Endothelial cell of umbilical vein (primary cell): ENCODE measurements at regions not wholly inside any gene's neighbourhood (a gene's known extent, or its start where the extent isn't known, plus 50 kb on each side); places are given as distances from the start of the nearest gene placed in this dataset.

Experiments
- BruUV-seq: library from RNA; stranded (reverse); fragments of 400-500 nt; replicated peaks from 2 replicates; lab custom pipeline; 2021; lab: Mats Ljungman, UMichigan
- CTCF ChIA-PET: fragments of 300-600, 350-600 bp; sonication (Branson Sonifier 250); formaldehyde crosslinking; loops from one replicate; lab custom pipeline; 2021; ENCODE audit warnings: antibody characterized with exemption, inconsistent platforms; lab: Charles Lee
- POLR2A ChIA-PET: fragments of 300-600, 350-600 bp; sonication (Branson Sonifier 250); formaldehyde crosslinking; loops from one replicate; lab custom pipeline; 2021; ENCODE audit warnings: antibody characterized with exemption, inconsistent platforms; lab: Charles Lee
- DNase-seq: peaks from one replicate; pipeline ENCODE4 v3.0.0-alpha.2; 2011; ENCODE audit warnings: low read depth, low spot score
- FAIRE-seq: peaks from 2 replicates; lab custom pipeline; 2011; peaks lifted over from hg19 to GRCh38; lab: Jason Lieb, UNC
- H2AFZ ChIP-seq: 2 replicates; pipeline ENCODE4 v1.6.0; 2012; ENCODE audit warnings: low read depth, low read length, control low read depth, inconsistent platforms
- H3K27ac ChIP-seq: 2 replicates; pipeline ENCODE4 v1.5.1; 2011; ENCODE audit warnings: low read depth, mild to moderate bottlenecking, control low read depth, low read length, moderate library complexity; ENCODE audit not compliant: insufficient read depth
- H3K27me3 ChIP-seq, 2 experiments: 2 replicates each; pipeline versions ENCODE4 v1.6.0 to v1.6.1; 2011; ENCODE audit warnings: low read length in 2 of 2, mixed read lengths in 1 of 2; ENCODE audit not compliant: control insufficient read depth in 2 of 2, insufficient read depth in 2 of 2
- H3K36me3 ChIP-seq, 2 experiments: 2 replicates in 1 of 2; 3 replicates in 1 of 2; pipeline ENCODE4 v1.5.1; 2011; ENCODE audit warnings: low read length in 2 of 2, mild to moderate bottlenecking in 1 of 2, moderate library complexity in 1 of 2; ENCODE audit not compliant: control insufficient read depth in 2 of 2, insufficient read depth in 2 of 2; ENCODE audit errors: extremely low read depth in 1 of 2
- H3K4me1 ChIP-seq: 3 replicates; pipeline ENCODE4 v1.5.1; 2011; ENCODE audit warnings: mild to moderate bottlenecking, low read length; ENCODE audit not compliant: control insufficient read depth, insufficient read depth; ENCODE audit errors: extremely low read depth
- H3K4me2 ChIP-seq: 2 replicates; pipeline ENCODE4 v1.6.1; 2011; ENCODE audit warnings: low read length, control low read depth, mixed read lengths; ENCODE audit not compliant: insufficient read depth
- H3K4me3 ChIP-seq, 3 experiments: fragments of 200-600 bp in 1 of 3; sonication (generic), shearing (Covaris generic) in 1 of 3; replicated peaks in 1 of 3; 2 replicates each; pipeline ENCODE4 v1.5.1; 2011 to 2016; ENCODE audit warnings: control low read depth in 3 of 3, low read length in 3 of 3, mild to moderate bottlenecking in 2 of 3, inconsistent platforms in 1 of 3, low read depth in 1 of 3, moderate library complexity in 1 of 3; ENCODE audit not compliant: insufficient read depth in 1 of 3
- H3K79me2 ChIP-seq: 2 replicates; pipeline ENCODE4 v1.6.0; 2012; ENCODE audit warnings: low read length, inconsistent platforms; ENCODE audit not compliant: control insufficient read depth, insufficient read depth
- H3K9ac ChIP-seq: replicated peaks from 2 replicates; pipeline ENCODE3; 2011; ENCODE audit warnings: low read length, control low read depth; ENCODE audit not compliant: insufficient read depth; ENCODE audit errors: extremely low read depth
- H3K9me1 ChIP-seq: replicated peaks from 3 replicates; pipeline ENCODE4 v1.6.0; 2011; ENCODE audit warnings: mild to moderate bottlenecking, low read length; ENCODE audit not compliant: control insufficient read depth, insufficient read depth; ENCODE audit errors: extremely low read depth
- H3K9me3 ChIP-seq: replicated peaks from 2 replicates; pipeline ENCODE4 v1.5.1; 2012; ENCODE audit warnings: low read length, inconsistent platforms; ENCODE audit not compliant: control insufficient read depth, insufficient read depth
- H4K20me1 ChIP-seq: replicated peaks from 2 replicates; pipeline ENCODE3; 2011; ENCODE audit warnings: mild to moderate bottlenecking, low read length; ENCODE audit not compliant: control insufficient read depth, insufficient read depth; ENCODE audit errors: extremely low read depth
- EZH2 ChIP-seq: IDR thresholded peaks from 2 replicates; pipeline ENCODE4 v1.6.1; 2012; ENCODE audit warnings: borderline replicate concordance, low read depth, mild to moderate bottlenecking, moderate library complexity, low read length, inconsistent platforms; ENCODE audit not compliant: severe bottlenecking
- FOS ChIP-seq: IDR thresholded peaks from 2 replicates; pipeline ENCODE4 v1.6.1; 2011; ENCODE audit warnings: mild to moderate bottlenecking, low read length, moderate library complexity, borderline replicate concordance; ENCODE audit not compliant: insufficient read depth
- GATA2 ChIP-seq: IDR thresholded peaks from 2 replicates; pipeline ENCODE4 v1.7.0; 2011; ENCODE audit warnings: low read depth, mild to moderate bottlenecking, moderate library complexity, mixed read lengths, low read length; ENCODE audit not compliant: insufficient read length, insufficient read depth
- JUN ChIP-seq: IDR thresholded peaks from 2 replicates; pipeline ENCODE4 v1.6.1; 2011; ENCODE audit warnings: borderline replicate concordance, low read depth; ENCODE audit not compliant: insufficient read length, insufficient read depth
- MYC ChIP-seq: IDR thresholded peaks from one replicate; pipeline ENCODE4 v1.6.1; 2011; ENCODE audit warnings: mild to moderate bottlenecking, low read depth, low read length
- POLR2A ChIP-seq: IDR thresholded peaks from 2 replicates; pipeline ENCODE4 v1.6.1; 2012; ENCODE audit warnings: low read depth, mild to moderate bottlenecking, control low read depth, low read length
- POLR2AphosphoS5 ChIP-seq: IDR thresholded peaks from 2 replicates; pipeline ENCODE4 v1.6.1; 2012; ENCODE audit warnings: low read depth, mild to moderate bottlenecking, control low read depth, low read length, moderate library complexity; ENCODE audit not compliant: insufficient read depth
- dilution Hi-C: fragments of 300-500 bp; cut with MboI; formaldehyde crosslinking; loops from one replicate; pipeline ENCODE4 v1.15.0; 2019; ENCODE audit warnings: low sequenced_read_pairs; ENCODE audit not compliant: extremely low pct_ligation_motif_present
- intact Hi-C: fragments of 100-400 bp; cut with micrococcal nuclease; formaldehyde crosslinking; loops from one replicate; pipeline ENCODE4 v1.10.0; 2022
- TF ChIP-seq, protein P1 (sequence below), 2 donors: IDR thresholded peaks; 1 replicate in 1 of 2; 2 replicates in 1 of 2; pipeline ENCODE4 v1.5.1; 2011; ENCODE audit warnings: low read length in 2 of 2, mild to moderate bottlenecking in 2 of 2, moderate library complexity in 2 of 2, control low read depth in 1 of 2, inconsistent platforms in 1 of 2, low read depth in 1 of 2; ENCODE audit not compliant: insufficient read depth in 1 of 2; ENCODE audit errors: extremely low read depth in 1 of 2
- TF ChIP-seq, protein P2 (sequence below): IDR thresholded peaks from 2 replicates; pipeline ENCODE4 v1.6.1; 2011; ENCODE audit not compliant: insufficient read depth, insufficient read length

DNA sequence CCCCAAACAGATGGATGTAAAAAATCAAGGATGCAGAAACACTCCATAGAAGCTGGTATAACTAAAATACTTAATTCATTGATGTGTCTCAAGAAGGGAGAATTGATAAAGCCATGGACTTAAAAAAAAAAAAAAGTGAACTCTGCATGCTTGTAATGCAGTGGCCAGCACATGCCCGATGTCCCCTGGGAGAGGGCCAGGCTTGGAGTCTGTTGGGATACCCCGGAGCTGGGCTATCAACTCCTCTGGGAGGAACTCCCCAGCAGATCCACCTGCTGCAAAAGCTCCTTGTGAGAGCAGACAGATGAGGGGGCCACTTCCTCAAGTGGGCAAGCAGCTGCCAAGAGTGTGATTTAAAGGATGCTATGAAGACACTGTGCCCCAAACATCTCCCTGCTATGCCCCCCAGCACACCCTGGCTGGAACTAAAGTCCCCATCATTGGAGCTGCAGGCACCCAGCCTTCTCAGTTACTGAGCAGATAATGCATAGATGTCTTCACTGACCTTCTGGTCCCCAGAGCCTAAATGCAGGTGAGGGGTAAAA, 311.5 kb upstream of the ID2 start:
- Histone ChIP-seq H3K27ac (no peak overlapping the region), H3K9me1 (no peaks in the 10 kb centered on the region), H3K9me3 (peaks cover 3% of the 10 kb centered on the region), H3K36me3 (no peaks in the 10 kb centered on the region), H2AFZ (no peak overlapping the region), H4K20me1 (no peaks in the 10 kb centered on the region), H3K4me2 (no peak overlapping the region), H3K79me2 (no peaks in the 10 kb centered on the region), H3K9ac (no peak overlapping the region), H3K4me1 (no peaks in the 10 kb centered on the region), H3K4me3 (no peak overlapping the region), H3K27me3 (no peaks in the 10 kb centered on the region)
- ChIA-PET POLR2A (no interaction called here), CTCF (no interaction called here)
- DNase-seq (no peak), FAIRE-seq (no peak)
- TF ChIP-seq, protein P1, sequence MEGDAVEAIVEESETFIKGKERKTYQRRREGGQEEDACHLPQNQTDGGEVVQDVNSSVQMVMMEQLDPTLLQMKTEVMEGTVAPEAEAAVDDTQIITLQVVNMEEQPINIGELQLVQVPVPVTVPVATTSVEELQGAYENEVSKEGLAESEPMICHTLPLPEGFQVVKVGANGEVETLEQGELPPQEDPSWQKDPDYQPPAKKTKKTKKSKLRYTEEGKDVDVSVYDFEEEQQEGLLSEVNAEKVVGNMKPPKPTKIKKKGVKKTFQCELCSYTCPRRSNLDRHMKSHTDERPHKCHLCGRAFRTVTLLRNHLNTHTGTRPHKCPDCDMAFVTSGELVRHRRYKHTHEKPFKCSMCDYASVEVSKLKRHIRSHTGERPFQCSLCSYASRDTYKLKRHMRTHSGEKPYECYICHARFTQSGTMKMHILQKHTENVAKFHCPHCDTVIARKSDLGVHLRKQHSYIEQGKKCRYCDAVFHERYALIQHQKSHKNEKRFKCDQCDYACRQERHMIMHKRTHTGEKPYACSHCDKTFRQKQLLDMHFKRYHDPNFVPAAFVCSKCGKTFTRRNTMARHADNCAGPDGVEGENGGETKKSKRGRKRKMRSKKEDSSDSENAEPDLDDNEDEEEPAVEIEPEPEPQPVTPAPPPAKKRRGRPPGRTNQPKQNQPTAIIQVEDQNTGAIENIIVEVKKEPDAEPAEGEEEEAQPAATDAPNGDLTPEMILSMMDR (IDR thresholded peaks at IDR 0.05; ENCODE audit: extremely low read depth in 1 of 2, insufficient read depth in 1 of 2, low read depth in 1 of 2, low read length in 2 of 2): no peak
- no peak for TF ChIP-seq POLR2AphosphoS5
- no peak for TF ChIP-seq POLR2A
- no peak for TF ChIP-seq FOS
- TF ChIP-seq JUN: no peak
- no peak for TF ChIP-seq EZH2
- TF ChIP-seq, protein P2, sequence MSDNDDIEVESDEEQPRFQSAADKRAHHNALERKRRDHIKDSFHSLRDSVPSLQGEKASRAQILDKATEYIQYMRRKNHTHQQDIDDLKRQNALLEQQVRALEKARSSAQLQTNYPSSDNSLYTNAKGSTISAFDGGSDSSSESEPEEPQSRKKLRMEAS: no peak
- TF ChIP-seq MYC: no peak
- no peak for TF ChIP-seq GATA2
- dilution Hi-C loops (no loop called here), intact Hi-C loops (no loop called here)
- BruUV-seq: no TSS peak
